SK-N-SH treated with all-trans-retinoic acid at 6 μM for 48 hours (cell line): ENCODE measurements at regions not wholly inside any gene's neighbourhood (a gene's known extent, or its start where the extent isn't known, plus 50 kb on each side); places are given as distances from the start of the nearest gene placed in this dataset.

Experiments
- BACH2 ChIP-seq: fragments of 250-450 bp; sonication (Bioruptor Pico); IDR thresholded peaks from 2 replicates; pipeline ENCODE4 v1.9.0; 2021; ENCODE audit warnings: mild to moderate bottlenecking, borderline replicate concordance
- GLIS3 ChIP-seq: fragments of 250-450 bp; sonication (Bioruptor Pico); IDR thresholded peaks from 2 replicates; pipeline ENCODE4 v1.5.0; 2020; ENCODE audit warnings: mild to moderate bottlenecking, moderate library complexity
- OSR1 ChIP-seq: fragments of 250-450 bp; sonication (Bioruptor Pico); IDR thresholded peaks from 2 replicates; pipeline ENCODE4 v1.8.0; 2022; ENCODE audit warnings: moderate library complexity, mild to moderate bottlenecking, inconsistent platforms
- PATZ1 ChIP-seq: fragments of 250-450 bp; sonication (Bioruptor Pico); IDR thresholded peaks from 2 replicates; pipeline ENCODE4 v1.8.0; 2020; ENCODE audit warnings: mild to moderate bottlenecking, moderate library complexity, borderline replicate concordance
- TCF4 ChIP-seq: fragments of 250-450 bp; sonication (Bioruptor Pico); IDR thresholded peaks from 2 replicates; pipeline ENCODE4 v1.8.0; 2021; ENCODE audit warnings: mild to moderate bottlenecking, moderate library complexity, borderline replicate concordance
- ZFP3 ChIP-seq: fragments of 250-450 bp; sonication (Bioruptor Pico); IDR thresholded peaks from 2 replicates; pipeline ENCODE4 v1.5.0; 2020; ENCODE audit warnings: mild to moderate bottlenecking, moderate library complexity
- ZNF565 ChIP-seq: fragments of 450-650 bp; formaldehyde crosslinking; conservative IDR thresholded peaks from 2 replicates; pipeline ENCODE4 v1.5.0; 2020; ENCODE audit warnings: low read depth, mild to moderate bottlenecking, moderate library complexity
- ZNF8 ChIP-seq: fragments of 450-650 bp; formaldehyde crosslinking; IDR thresholded peaks from 2 replicates; pipeline ENCODE4 v1.5.0; 2020; ENCODE audit warnings: mild to moderate bottlenecking, moderate library complexity

- TF ChIP-seq GLIS3 (no peak), ZNF565 (no peak), BACH2 (CRISPR knock-in tag) (no peak), ZNF8 (no peak), ZFP3 (CRISPR knock-in tag) (no peak), TCF4 (no peak), PATZ1 (CRISPR knock-in tag) (no peak), OSR1 (CRISPR knock-in tag) (no peak)
Measured at GRCh38 chr4:161237495-161237894, 926.3 kb downstream of the FSTL5 start.
